ENCODE measurements at regions not wholly inside any gene's neighbourhood (a gene's known extent, or its start where the extent isn't known, plus 50 kb on each side); places are given as distances from the start of the nearest gene placed in this dataset.

GRCh38 chr2:63764630-63765029 is 77.1 kb upstream of the UGP2 start:
- TF ChIP-seq CTCF (IDR thresholded peaks at IDR 0.05) (no peak), POLR2A (IDR thresholded peaks at IDR 0.05) (no peak)

Data from uterus (tissue), 2 donors.